Transverse colon (tissue), 4 donors: ENCODE measurements at regions not wholly inside any gene's neighbourhood (a gene's known extent, or its start where the extent isn't known, plus 50 kb on each side); places are given as distances from the start of the nearest gene placed in this dataset.
"Not testable (repeated sequence)": the region's sequence is repeated elsewhere in the genome, so short reads cannot be mapped to it uniquely, and the experiment has no call there.

Experiments used
- DNase-seq: peaks from one replicate; pipeline ENCODE4 v3.0.0-alpha.2; 2019
- H3K27ac ChIP-seq, 4 donors: fragments of 200-600 bp; sonication (generic); 2 replicates each; pipeline ENCODE4 v1.5.1; 2016 to 2018; ENCODE audit warnings: inconsistent platforms in 4 of 4
- H3K27me3 ChIP-seq: fragments of 200-600 bp; sonication (generic); 2 replicates; pipeline ENCODE4 v1.5.1; 2017; ENCODE audit warnings: inconsistent platforms
- H3K36me3 ChIP-seq, 4 donors: fragments of 200-600 bp; sonication (generic); 2 replicates each; pipeline ENCODE4 v1.5.1; 2017 to 2019; ENCODE audit warnings: inconsistent platforms in 4 of 4
- H3K4me1 ChIP-seq, 4 donors: fragments of 200-600 bp; sonication (generic); 2 replicates each; pipeline ENCODE4 v1.5.1; 2017 to 2020; ENCODE audit warnings: inconsistent platforms in 4 of 4
- H3K4me3 ChIP-seq, 4 donors: fragments of 200-600 bp; sonication (generic); 1 replicate in 1 of 4; 2 replicates in 3 of 4; pipeline versions ENCODE4 v1.5.1 to v1.6.1; 2017 to 2019; ENCODE audit warnings: inconsistent platforms in 4 of 4
- H3K9me3 ChIP-seq, 2 donors: fragments of 200-600 bp; sonication (generic); 2 replicates each; pipeline ENCODE4 v1.5.1; 2017 to 2019; ENCODE audit warnings: inconsistent platforms in 2 of 2
- EP300 ChIP-seq: sonication (generic); formaldehyde crosslinking; IDR thresholded peaks from one replicate; pipeline ENCODE4 v1.6.1; 2017; ENCODE audit warnings: antibody characterized with exemption, low read depth
- POLR2A ChIP-seq: fragments of 450-650 bp; IDR thresholded peaks from one replicate; pipeline ENCODE4 v1.6.1; 2016; ENCODE audit warnings: antibody characterized with exemption, mild to moderate bottlenecking, moderate library complexity
- POLR2AphosphoS5 ChIP-seq, 3 donors: sonication (generic); formaldehyde crosslinking; IDR thresholded peaks; one replicate each; pipeline ENCODE4 v1.6.1; 2016; ENCODE audit warnings: antibody characterized with exemption in 3 of 3
- WGBS, 2 donors: methylation state at CpG; one replicate each; pipeline ENCODE4 v1.1.5; 2018; ENCODE audit warnings: low coverage in 1 of 2; 5-methylcytosine and 5-hydroxymethylcytosine counted together
- in situ Hi-C, 4 donors: fragments of 200-750 bp; cut with MboI; loops; one replicate each; pipeline versions ENCODE4 v1.15.0 to v1.15.1; 2017; ENCODE audit warnings: low sequenced_read_pairs in 3 of 4, low pct_ligation_motif_present in 1 of 4, low pct_unique_long_range_greater_than_20kb in 1 of 4
- intact Hi-C: fragments of 100-400 bp; cut with DNase I; formaldehyde crosslinking; loops from one replicate; pipeline ENCODE4 v1.15.1; 2023; ENCODE audit warnings: low total_unique reads
- TF ChIP-seq, protein P1 (sequence below), 5 experiments: fragments of 200-600 bp in 3 of 5; fragments of 450-650 bp in 2 of 5; sonication (generic) in 3 of 5; IDR thresholded peaks; 1 replicate in 2 of 5; 2 replicates in 3 of 5; pipeline ENCODE4 v1.5.1; 2016 to 2017; ENCODE audit warnings: antibody characterized with exemption in 5 of 5, inconsistent platforms in 3 of 5, mild to moderate bottlenecking in 2 of 5, moderate library complexity in 1 of 5

DNA sequence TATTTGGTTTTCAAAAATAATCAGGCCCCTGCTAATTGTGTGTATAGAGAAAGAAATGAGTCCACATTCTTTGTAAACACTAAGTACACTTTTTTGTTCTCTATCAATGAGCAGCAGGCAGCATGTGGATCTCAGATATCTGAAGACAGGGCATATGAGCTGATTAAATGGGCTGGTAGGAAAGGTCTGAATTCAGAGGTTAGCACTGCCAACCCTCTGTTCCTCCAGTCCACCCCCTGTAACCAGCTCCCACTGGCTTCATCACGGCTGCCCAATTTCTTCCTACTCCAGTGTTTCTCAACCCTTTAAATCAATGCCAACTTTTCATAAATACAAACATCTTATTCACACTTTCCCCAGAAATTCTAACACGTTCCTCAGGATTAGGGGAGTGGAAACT lies 128.5 kb downstream of the TPBG start:
- TF ChIP-seq EP300 (no peak), POLR2AphosphoS5 (IDR thresholded peaks at IDR 0.05) (no peak), POLR2A (no peak)
- TF ChIP-seq, protein P1, sequence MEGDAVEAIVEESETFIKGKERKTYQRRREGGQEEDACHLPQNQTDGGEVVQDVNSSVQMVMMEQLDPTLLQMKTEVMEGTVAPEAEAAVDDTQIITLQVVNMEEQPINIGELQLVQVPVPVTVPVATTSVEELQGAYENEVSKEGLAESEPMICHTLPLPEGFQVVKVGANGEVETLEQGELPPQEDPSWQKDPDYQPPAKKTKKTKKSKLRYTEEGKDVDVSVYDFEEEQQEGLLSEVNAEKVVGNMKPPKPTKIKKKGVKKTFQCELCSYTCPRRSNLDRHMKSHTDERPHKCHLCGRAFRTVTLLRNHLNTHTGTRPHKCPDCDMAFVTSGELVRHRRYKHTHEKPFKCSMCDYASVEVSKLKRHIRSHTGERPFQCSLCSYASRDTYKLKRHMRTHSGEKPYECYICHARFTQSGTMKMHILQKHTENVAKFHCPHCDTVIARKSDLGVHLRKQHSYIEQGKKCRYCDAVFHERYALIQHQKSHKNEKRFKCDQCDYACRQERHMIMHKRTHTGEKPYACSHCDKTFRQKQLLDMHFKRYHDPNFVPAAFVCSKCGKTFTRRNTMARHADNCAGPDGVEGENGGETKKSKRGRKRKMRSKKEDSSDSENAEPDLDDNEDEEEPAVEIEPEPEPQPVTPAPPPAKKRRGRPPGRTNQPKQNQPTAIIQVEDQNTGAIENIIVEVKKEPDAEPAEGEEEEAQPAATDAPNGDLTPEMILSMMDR (IDR thresholded peaks at IDR 0.05) = no peak
- intact Hi-C loops (no loop called here), in situ Hi-C loops (no loop called here)
- Histone ChIP-seq H3K4me1 (no peaks in the 10 kb centered on the region), H3K27me3 (no peaks in the 10 kb centered on the region), H3K4me3 (no peak overlapping the region), H3K36me3 (no peaks in the 10 kb centered on the region), H3K9me3 (peaks cover 0 to 3% of the 10 kb centered on the region in 2 donors), H3K27ac (no peak overlapping the region)
- 40 to 44% methylated on average over 2 of the region's 2 CpGs for WGBS, 2 donors
- DNase-seq = no peak

DNA sequence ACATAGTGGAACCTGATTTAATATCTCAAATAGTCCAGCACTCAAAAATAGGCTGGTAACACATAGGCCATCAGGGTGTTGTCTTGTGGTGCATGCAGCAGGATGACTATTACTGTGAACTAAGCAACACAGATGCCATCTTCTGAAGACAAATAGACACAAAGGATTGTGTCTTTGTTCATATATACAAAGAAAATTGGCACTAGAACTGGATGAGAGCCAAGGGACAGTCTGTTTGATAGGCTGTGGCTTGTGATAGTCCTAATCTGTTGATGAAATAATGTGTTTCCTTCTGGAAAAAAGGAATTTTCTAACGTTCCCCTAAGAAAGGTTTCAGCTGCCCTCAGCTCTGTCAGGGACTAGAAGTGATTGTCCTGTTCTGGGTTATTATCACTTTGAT lies 129.8 kb downstream of the TPBG start:
- Histone ChIP-seq H3K27ac (no peak overlapping the region), H3K27me3 (no peaks in the 10 kb centered on the region), H3K4me3 (no peak overlapping the region), H3K4me1 (no peaks in the 10 kb centered on the region), H3K9me3 (peaks cover 0 to 3% of the 10 kb centered on the region in 2 donors), H3K36me3 (no peaks in the 10 kb centered on the region)
- 55 to 56% methylated on average over 1 of the region's 1 CpG for WGBS, 2 donors
- no peak for TF ChIP-seq EP300
- no peak for TF ChIP-seq POLR2A
- TF ChIP-seq, protein P1 (IDR thresholded peaks at IDR 0.05) = no peak
- no peak for TF ChIP-seq POLR2AphosphoS5 (IDR thresholded peaks at IDR 0.05)
- no peak for DNase-seq
- intact Hi-C loops (no loop called here), in situ Hi-C loops (no loop called here)

DNA sequence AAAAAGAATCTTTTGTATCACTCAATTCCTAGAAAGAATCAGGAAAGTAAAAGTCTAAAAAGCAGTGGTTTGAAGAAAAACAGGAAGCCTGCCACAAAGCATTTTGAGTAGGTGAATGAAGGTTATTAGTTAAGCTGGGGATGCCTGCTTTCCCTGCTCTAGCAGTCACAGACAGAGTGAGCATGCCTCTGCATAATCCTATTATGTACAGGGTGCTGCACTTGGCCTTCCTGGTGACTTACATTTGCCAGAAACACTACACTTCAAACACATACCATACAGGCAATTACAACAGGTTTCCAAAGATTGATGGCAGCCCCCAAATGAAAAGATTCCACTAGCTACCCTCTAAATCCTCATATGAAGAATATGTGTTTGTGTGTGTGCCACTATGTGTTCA lies 130.8 kb downstream of the TPBG start:
- in situ Hi-C loops (no loop called here), intact Hi-C loops (no loop called here)
- no peak for DNase-seq
- no peak for TF ChIP-seq POLR2A
- no peak for TF ChIP-seq EP300
- no peak for TF ChIP-seq POLR2AphosphoS5 (IDR thresholded peaks at IDR 0.05)
- TF ChIP-seq, protein P1 (IDR thresholded peaks at IDR 0.05) = no peak
- H3K9me3 ChIP-seq = no peaks in the 10 kb centered on the region
- no peak overlapping the region for H3K27ac ChIP-seq
- no peak overlapping the region for H3K4me3 ChIP-seq
- no peaks in the 10 kb centered on the region for H3K27me3 ChIP-seq
- H3K4me1 ChIP-seq = no peaks in the 10 kb centered on the region
- H3K36me3 ChIP-seq = no peaks in the 10 kb centered on the region

DNA sequence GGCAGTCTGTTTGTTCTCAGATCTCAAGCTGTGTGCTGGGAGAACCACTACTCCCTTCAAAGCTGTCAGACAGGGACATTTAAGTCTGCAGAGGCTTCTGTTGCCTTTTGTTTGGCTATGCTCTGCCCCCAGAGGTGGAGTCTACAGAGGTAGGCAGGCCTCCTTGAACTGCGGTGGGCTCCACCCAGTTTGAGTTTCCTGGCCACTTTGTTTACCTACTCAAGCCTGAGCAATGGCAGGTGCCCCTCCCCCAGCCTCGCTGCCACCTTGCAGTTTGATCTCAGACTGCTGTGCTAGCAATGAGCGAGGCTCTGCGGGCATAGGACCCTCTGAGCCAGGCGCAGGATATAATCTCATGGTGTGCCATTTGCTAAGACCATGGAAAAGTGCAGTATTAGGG lies 138.3 kb downstream of the TPBG start:
- intact Hi-C loops, H3K4me1 ChIP-seq, in situ Hi-C loops, H3K9me3 ChIP-seq, H3K27me3 ChIP-seq, H3K36me3 ChIP-seq, H3K4me3 ChIP-seq, DNase-seq, H3K27ac ChIP-seq: not testable (repeated sequence)
- WGBS, 2 donors = 83% methylated on average over 5 of the region's 5 CpGs; no CpG with 5 or more reads in 1 of the 2 donors

DNA sequence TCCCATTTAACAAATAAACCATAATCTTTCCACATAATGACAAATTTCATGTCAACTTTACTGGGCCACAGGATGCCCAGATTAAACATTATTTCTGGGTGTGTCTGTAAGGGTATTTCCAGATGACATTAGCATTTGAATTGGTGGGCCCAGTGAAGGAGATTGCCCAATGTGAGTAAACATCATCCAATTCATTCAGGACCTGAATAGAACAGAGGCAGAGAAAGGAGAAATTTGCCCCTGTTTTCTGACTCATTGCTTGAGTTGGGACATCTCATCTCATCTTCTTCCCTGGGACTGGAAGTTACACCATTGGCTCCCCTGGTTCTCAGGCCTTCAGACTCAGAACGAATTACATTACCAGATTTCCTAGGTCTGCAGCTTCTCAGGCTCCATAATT lies 142.9 kb downstream of the TPBG start:
- Histone ChIP-seq H3K36me3 (no peaks in the 10 kb centered on the region), H3K9me3 (no peaks in the 10 kb centered on the region), H3K27ac (no peak overlapping the region), H3K4me3 (no peak overlapping the region), H3K4me1 (no peaks in the 10 kb centered on the region), H3K27me3 (no peaks in the 10 kb centered on the region)
- in situ Hi-C loops = no loop called here
- WGBS, 2 donors = 58% methylated on average over 1 of the region's 1 CpG; no CpG with 5 or more reads in 1 of the 2 donors
- DNase-seq = no peak
- intact Hi-C loops = no loop called here
- TF ChIP-seq, protein P1 (IDR thresholded peaks at IDR 0.05) = no peak
- no peak for TF ChIP-seq POLR2AphosphoS5 (IDR thresholded peaks at IDR 0.05)
- no peak for TF ChIP-seq EP300
- no peak for TF ChIP-seq POLR2A
